ENCODE measurements at regions not wholly inside any gene's neighbourhood (a gene's known extent, or its start where the extent isn't known, plus 50 kb on each side); places are given as distances from the start of the nearest gene placed in this dataset.

DNA sequence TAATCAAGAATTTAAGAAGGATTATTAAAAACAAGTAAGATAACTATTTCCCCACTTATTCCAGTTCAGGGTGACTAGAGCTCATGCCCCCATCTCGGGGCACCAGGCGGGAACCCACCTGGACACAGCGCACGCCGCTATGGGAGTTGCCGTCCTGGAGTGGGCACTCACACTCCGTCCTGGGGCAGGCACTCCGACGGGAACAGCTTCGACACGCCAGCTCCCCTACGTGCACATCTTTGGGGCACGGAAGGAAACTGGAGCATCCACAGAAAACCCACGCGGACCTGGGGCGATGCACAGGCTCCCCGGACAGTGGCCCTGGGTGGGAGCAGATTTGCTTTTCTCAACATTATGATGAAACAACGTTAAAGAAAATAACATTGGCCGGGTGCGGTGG is 52.0 kb upstream of the GATA5 start:
- no peak overlapping the region for H3K27ac ChIP-seq (ENCODE audit: low read depth)
- DNase-seq (ENCODE audit: extremely low spot score) = no peak
- H3K4me3 ChIP-seq (ENCODE audit: low read depth, low read length) = no peak overlapping the region
- WGBS = 92% methylated on average over 20 of the region's 20 CpGs
- no peaks in the 10 kb centered on the region for H3K4me1 ChIP-seq (ENCODE audit: insufficient read depth)
- no peaks in the 10 kb centered on the region for H3K36me3 ChIP-seq (ENCODE audit: insufficient read depth)

DNA sequence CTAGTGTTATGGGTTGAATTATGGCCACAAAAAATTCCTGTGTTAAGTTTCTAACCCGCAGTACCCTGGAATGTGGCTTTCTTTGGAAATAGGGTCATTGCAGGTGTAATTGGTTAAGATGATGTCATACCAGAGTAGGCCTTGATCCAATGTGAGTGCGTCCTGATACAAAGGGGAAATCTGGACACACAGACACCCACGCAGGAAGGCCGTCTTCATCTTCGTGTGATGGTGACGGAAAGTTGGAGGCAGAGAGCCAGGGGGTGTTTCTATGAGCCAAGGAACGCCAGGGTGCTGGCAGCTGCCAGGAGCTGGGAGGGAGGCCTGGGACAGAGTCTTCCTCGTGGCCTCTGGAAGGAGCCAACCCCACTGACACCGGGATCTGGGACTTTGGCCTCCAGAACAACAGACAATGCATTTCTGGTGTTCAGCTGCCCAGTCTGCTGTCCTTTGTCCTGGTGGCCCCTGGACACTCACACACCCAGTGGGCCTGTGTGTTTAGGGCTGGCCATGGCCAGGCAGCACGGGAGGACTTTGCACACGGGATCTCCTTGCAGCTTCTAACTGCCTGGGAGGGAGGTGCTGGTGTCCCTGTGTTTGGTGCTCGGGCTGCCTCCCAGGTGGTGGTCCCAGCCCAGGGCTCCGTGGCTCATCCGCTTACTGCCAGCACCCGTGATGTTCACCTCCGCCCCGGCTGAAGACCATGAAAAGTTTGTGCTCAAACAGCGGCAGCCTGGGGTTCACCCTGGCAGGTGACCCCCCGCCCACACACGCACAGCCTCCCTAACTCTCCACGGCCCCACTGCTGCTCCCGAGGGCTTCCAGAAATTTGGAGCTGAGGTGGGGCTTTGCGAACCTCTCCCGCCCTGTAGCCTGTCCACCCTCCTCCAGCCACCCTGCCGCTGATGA is 53.4 kb upstream of the GATA5 start:
- 77% methylated on average over 25 of the region's 25 CpGs for WGBS
- Histone ChIP-seq H3K4me3 (ENCODE audit: low read depth, low read length) (no peak overlapping the region), H3K36me3 (ENCODE audit: insufficient read depth) (no peaks in the 10 kb centered on the region), H3K27ac (ENCODE audit: low read depth) (no peak overlapping the region), H3K4me1 (ENCODE audit: insufficient read depth) (no peaks in the 10 kb centered on the region)
- no peak for DNase-seq (ENCODE audit: extremely low spot score)

DNA sequence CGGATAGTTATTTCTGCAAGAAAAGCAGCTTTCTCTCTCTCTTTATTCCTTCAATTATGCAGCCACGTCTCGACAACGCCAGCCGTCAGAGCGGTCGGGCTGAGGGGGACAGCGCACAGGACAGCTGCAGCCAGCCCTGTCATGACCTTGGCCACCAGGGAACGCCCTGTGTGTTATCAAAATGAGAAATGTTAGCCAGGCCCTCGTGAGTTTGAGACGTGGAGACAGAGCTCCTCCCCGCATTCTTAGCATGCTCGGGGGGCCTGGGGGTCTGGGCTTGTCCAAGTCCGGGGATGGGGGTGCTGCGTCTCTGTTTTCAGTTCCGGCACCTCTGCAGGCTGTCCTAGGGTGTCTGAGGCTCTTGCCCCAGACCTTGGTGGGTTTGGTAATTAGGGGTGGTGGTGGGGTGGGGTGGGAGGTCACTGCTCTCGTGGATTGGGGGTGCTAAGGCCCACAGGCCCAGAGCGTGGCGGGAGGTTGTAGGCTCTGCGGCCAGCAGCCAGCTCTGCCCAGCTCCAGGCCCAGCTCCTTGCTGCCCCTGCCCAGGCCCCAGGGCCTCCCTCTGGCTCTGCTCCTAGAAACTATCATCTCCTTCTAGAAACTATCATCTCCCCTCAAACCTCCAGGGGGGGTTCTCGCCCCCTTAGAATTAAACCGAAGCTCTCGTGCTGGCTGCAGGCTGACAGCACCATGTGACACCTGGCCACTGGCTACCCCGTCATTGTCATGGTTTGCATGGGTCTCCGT is 54.3 kb upstream of the GATA5 start:
- no peak overlapping the region for H3K4me3 ChIP-seq (ENCODE audit: low read depth, low read length)
- 55% methylated on average over 25 of the region's 25 CpGs for WGBS
- no peak for DNase-seq (ENCODE audit: extremely low spot score)
- no peaks in the 10 kb centered on the region for H3K36me3 ChIP-seq (ENCODE audit: insufficient read depth)
- H3K27ac ChIP-seq (ENCODE audit: low read depth) = no peak overlapping the region
- no peaks in the 10 kb centered on the region for H3K4me1 ChIP-seq (ENCODE audit: insufficient read depth)

GRCh38 chr20:62530643-62531032 is 54.8 kb upstream of the GATA5 start:
- Histone ChIP-seq H3K4me1 (ENCODE audit: insufficient read depth) (no peaks in the 10 kb centered on the region), H3K36me3 (ENCODE audit: insufficient read depth) (no peaks in the 10 kb centered on the region), H3K4me3 (ENCODE audit: low read depth, low read length) (no peak overlapping the region), H3K27ac (ENCODE audit: low read depth) (no peak overlapping the region)
- no peak for DNase-seq (ENCODE audit: extremely low spot score)
- WGBS = 91% methylated on average over 16 of the region's 16 CpGs

- DNase-seq (ENCODE audit: extremely low spot score) = no peak
- no peaks in the 10 kb centered on the region for H3K4me1 ChIP-seq (ENCODE audit: insufficient read depth)
- no peak overlapping the region for H3K27ac ChIP-seq (ENCODE audit: low read depth)
- no peak overlapping the region for H3K4me3 ChIP-seq (ENCODE audit: low read depth, low read length)
- H3K36me3 ChIP-seq (ENCODE audit: insufficient read depth) = no peaks in the 10 kb centered on the region
- WGBS = 87% methylated on average over 23 of the region's 23 CpGs
Measured at GRCh38 chr20:62531046-62531838, 55.4 kb upstream of the GATA5 start.

DNA sequence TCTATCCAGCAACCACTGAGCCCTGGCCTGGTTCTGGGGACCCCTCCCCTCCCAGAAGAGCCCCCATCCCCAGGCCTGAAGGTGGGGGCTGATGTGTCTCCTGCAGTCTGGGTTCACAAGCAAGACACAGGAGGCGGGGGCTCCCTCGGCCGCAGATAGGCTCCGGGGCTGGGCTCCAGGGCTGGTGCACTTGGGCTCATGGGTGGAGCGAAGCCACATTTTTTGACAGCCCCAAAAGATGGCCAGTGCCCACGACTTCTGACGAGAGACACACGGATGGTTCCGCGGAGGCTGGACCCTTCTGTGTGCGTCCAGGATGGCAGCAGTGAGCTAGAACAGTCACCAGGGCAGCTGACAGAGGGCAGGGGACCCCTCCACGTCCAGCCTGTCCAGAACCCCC is 57.1 kb upstream of the GATA5 start:
- Histone ChIP-seq H3K27ac (ENCODE audit: low read depth) (no peak overlapping the region), H3K4me3 (ENCODE audit: low read depth, low read length) (no peak overlapping the region), H3K36me3 (ENCODE audit: insufficient read depth) (no peaks in the 10 kb centered on the region), H3K4me1 (ENCODE audit: insufficient read depth) (no peaks in the 10 kb centered on the region)
- WGBS = 92% methylated on average over 12 of the region's 12 CpGs
- no peak for DNase-seq (ENCODE audit: extremely low spot score)

- H3K4me1 ChIP-seq (ENCODE audit: insufficient read depth) = no peaks in the 10 kb centered on the region
- H3K36me3 ChIP-seq (ENCODE audit: insufficient read depth) = no peaks in the 10 kb centered on the region
- 77% methylated on average over 19 of the region's 19 CpGs for WGBS
- DNase-seq (ENCODE audit: extremely low spot score) = no peak
- H3K4me3 ChIP-seq (ENCODE audit: low read depth, low read length) = no peak overlapping the region
- no peak overlapping the region for H3K27ac ChIP-seq (ENCODE audit: low read depth)
Measured at GRCh38 chr20:62533591-62534495, 58.0 kb upstream of the GATA5 start.

DNA sequence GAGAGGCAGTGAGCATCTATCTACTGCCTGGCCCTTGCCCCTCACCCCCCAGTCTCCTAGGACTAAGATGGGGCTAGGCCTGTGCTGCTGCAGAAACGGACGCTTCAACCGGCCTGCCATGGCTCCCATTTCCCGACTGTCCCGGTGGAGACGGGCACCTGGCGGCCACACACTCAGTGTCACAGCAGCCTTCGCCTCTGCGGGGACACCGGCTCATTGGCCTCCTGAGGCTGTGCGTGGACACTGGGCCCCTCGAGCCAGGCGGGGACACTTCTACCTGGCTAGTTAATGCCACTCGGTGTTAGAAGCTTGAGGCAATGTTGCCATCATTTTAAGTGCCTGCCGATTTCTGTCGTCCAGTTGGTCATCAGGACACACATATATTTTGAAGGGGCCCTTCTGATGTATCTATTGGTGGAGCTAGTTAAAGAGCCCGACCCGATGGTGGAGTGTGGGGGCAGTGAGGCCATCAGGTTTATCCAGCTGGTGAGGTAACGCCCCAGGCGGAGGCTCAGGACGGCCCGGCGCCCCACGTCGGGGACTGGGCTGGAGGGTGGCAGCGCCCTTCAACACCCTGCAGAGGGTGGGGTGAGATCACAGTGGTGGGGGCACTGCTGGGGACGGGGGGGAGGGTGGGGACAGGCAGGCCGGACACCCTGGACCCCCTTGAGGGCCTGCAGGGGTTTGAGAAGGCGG is 58.9 kb upstream of the GATA5 start:
- no peaks in the 10 kb centered on the region for H3K36me3 ChIP-seq (ENCODE audit: insufficient read depth)
- no peak for DNase-seq (ENCODE audit: extremely low spot score)
- no peak overlapping the region for H3K4me3 ChIP-seq (ENCODE audit: low read depth, low read length)
- H3K4me1 ChIP-seq (ENCODE audit: insufficient read depth) = no peaks in the 10 kb centered on the region
- H3K27ac ChIP-seq (ENCODE audit: low read depth) = no peak overlapping the region
- WGBS = 88% methylated on average over 29 of the region's 29 CpGs

DNA sequence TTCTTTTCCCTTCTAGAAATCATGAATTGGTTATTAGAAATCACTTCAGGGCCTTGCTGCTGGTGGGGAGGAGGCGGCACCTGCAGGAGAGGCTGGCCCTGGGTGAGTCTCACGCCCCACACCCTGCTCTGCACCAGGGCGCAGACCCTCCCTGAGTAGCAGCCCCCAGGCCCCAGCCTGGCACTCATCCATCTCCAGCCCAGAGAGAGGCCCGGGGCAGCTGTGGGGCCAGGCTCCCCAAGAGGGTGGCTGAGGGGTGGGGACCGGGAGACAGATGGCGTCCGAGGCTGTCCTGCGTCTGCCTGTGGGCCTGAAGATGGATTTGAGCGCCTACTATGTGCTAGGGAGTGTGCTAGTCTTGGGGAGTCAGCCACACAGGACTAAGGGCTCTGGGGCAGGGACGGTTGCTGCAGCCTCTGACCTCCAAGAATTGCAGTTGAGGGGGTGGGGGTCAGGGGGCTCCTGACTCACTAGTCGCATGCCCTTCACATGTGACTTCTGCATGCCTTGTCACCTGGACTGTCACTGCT is 59.6 kb upstream of the GATA5 start:
- Histone ChIP-seq H3K36me3 (ENCODE audit: insufficient read depth) (no peaks in the 10 kb centered on the region), H3K27ac (ENCODE audit: low read depth) (no peak overlapping the region), H3K4me3 (ENCODE audit: low read depth, low read length) (no peak overlapping the region), H3K4me1 (ENCODE audit: insufficient read depth) (no peaks in the 10 kb centered on the region)
- WGBS = 86% methylated on average over 11 of the region's 11 CpGs
- DNase-seq (ENCODE audit: extremely low spot score) = no peak

- H3K4me1 ChIP-seq (ENCODE audit: insufficient read depth) = no peaks in the 10 kb centered on the region
- WGBS = 87% methylated on average over 12 of the region's 12 CpGs
- H3K27ac ChIP-seq (ENCODE audit: low read depth) = no peak overlapping the region
- DNase-seq (ENCODE audit: extremely low spot score) = no peak
- H3K4me3 ChIP-seq (ENCODE audit: low read depth, low read length) = no peak overlapping the region
- no peaks in the 10 kb centered on the region for H3K36me3 ChIP-seq (ENCODE audit: insufficient read depth)
Measured at GRCh38 chr20:62535964-62536363, 60.2 kb upstream of the GATA5 start.

GRCh38 chr20:62536871-62537401 is 61.1 kb upstream of the GATA5 start:
- Histone ChIP-seq H3K27ac (ENCODE audit: low read depth) (no peak overlapping the region), H3K4me3 (ENCODE audit: low read depth, low read length) (no peak overlapping the region), H3K36me3 (ENCODE audit: insufficient read depth) (no peaks in the 10 kb centered on the region), H3K4me1 (ENCODE audit: insufficient read depth) (no peaks in the 10 kb centered on the region)
- DNase-seq (ENCODE audit: extremely low spot score) = no peak
- 47% methylated on average over 16 of the region's 16 CpGs for WGBS

DNA sequence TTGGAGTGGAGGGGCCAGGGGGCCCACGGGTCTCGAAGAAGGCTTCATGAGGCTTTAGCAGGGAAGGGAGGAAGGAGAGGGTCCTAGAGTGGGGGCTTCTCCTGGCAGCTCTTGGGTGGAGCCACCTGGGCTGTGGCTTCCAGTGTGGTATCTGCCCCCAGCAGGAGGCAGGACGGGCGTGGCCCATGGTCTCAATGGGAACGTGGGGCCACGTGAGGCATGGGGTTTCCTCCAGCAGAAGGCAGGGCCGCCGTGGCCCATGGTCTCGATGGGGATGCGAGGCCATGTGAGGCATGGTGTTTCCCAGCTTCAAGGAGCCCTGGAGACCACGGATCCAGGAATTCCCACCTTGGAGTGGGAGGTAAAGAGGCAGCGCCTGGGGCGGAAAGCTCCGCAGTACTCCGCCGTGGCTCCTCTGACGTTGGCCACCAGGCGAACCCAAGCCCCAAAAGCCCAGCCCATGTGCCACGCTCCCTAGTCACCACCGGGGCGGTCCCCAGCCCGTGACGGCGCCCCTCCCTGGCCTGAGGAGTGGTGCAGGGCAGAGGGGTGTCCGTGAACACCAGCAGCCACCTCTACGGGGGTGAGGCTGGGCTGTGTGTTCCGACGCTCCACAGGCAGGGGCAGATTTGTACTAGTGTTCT is 62.0 kb upstream of the GATA5 start:
- 92% methylated on average over 28 of the region's 28 CpGs for WGBS
- Histone ChIP-seq H3K4me1 (ENCODE audit: insufficient read depth) (no peaks in the 10 kb centered on the region), H3K36me3 (ENCODE audit: insufficient read depth) (no peaks in the 10 kb centered on the region), H3K27ac (ENCODE audit: low read depth) (no peak overlapping the region), H3K4me3 (ENCODE audit: low read depth, low read length) (no peak overlapping the region)
- no peak for DNase-seq (ENCODE audit: extremely low spot score)
